H1 (cell line): ENCODE measurements at regions not wholly inside any gene's neighbourhood (a gene's known extent, or its start where the extent isn't known, plus 50 kb on each side); places are given as distances from the start of the nearest gene placed in this dataset.

Experiments used
- CTCF ChIA-PET: fragments of 300-600 bp; sonication (Branson Sonifier 250); formaldehyde crosslinking; loops from one replicate; lab custom pipeline; 2021; ENCODE audit not compliant: partially characterized antibody; lab: Charles Lee
- POLR2A ChIA-PET: fragments of 300-600 bp; sonication (Branson Sonifier 250); formaldehyde crosslinking; loops from one replicate; lab custom pipeline; 2021; ENCODE audit warnings: inconsistent platforms; ENCODE audit not compliant: partially characterized antibody; lab: Charles Lee
- DNase-seq, 2 experiments: peaks; one replicate each; pipeline versions ENCODE4 v3.0.0 to v3.0.0-alpha.2; 2010 to 2022; ENCODE audit warnings: low spot score in 2 of 2, low read depth in 1 of 2, mixed read lengths in 1 of 2
- FAIRE-seq: peaks from 2 replicates; lab custom pipeline; 2011; peaks lifted over from hg19 to GRCh38; lab: Jason Lieb, UNC
- H2AFZ ChIP-seq: 2 replicates; pipeline ENCODE4 v1.8.1; 2012; ENCODE audit warnings: low read length, inconsistent platforms
- H2AK5ac ChIP-seq: 2 replicates; pipeline ENCODE4 v1.6.1; 2013; ENCODE audit warnings: low read depth, low read length
- H2BK120ac ChIP-seq: replicated peaks from 2 replicates; pipeline ENCODE3; 2013; ENCODE audit warnings: low read depth, low read length, inconsistent platforms
- H2BK12ac ChIP-seq: 2 replicates; pipeline ENCODE4 v1.6.1; 2013; ENCODE audit warnings: low read depth, low read length
- H2BK15ac ChIP-seq: 2 replicates; pipeline ENCODE4 v1.6.1; 2013; ENCODE audit warnings: low read length
- H2BK20ac ChIP-seq: 2 replicates; pipeline ENCODE4 v1.6.1; 2013; ENCODE audit warnings: low read length
- H2BK5ac ChIP-seq: 2 replicates; pipeline ENCODE4 v1.6.1; 2013; ENCODE audit warnings: low read depth, low read length
- H3K14ac ChIP-seq: 2 replicates; pipeline ENCODE4 v1.6.1; 2013; ENCODE audit warnings: inconsistent platforms; ENCODE audit not compliant: insufficient read length
- H3K18ac ChIP-seq: 2 replicates; pipeline ENCODE4 v1.6.1; 2013; ENCODE audit warnings: low read length; ENCODE audit errors: extremely low read depth
- H3K23ac ChIP-seq: 2 replicates; pipeline ENCODE4 v1.6.1; 2013; ENCODE audit warnings: inconsistent platforms; ENCODE audit not compliant: insufficient read length
- H3K23me2 ChIP-seq: 2 replicates; pipeline ENCODE4 v1.6.1; 2013; ENCODE audit warnings: low read depth, low read length
- H3K27ac ChIP-seq: 2 replicates; pipeline ENCODE4 v1.6.1; 2011; ENCODE audit warnings: low read depth, low read length, inconsistent platforms
- H3K27me3 ChIP-seq, 4 experiments: replicated peaks in 1 of 4; 1 replicate in 1 of 4; 2 replicates in 3 of 4; pipeline versions ENCODE4 v1.6.1 to v1.8.1; 2011 to 2013; ENCODE audit warnings: low read length in 3 of 4, mild to moderate bottlenecking in 3 of 4, inconsistent platforms in 2 of 4, mixed read lengths in 2 of 4, moderate library complexity in 1 of 4; ENCODE audit not compliant: control insufficient read depth in 3 of 4, insufficient read depth in 3 of 4; ENCODE audit errors: extremely low read depth in 1 of 4
- H3K36me3 ChIP-seq, 4 experiments: 2 replicates each; pipeline versions ENCODE4 v1.6.1 to v1.8.1; 2011 to 2013; ENCODE audit warnings: mild to moderate bottlenecking in 4 of 4, low read length in 3 of 4, moderate library complexity in 2 of 4, control low read depth in 1 of 4, inconsistent platforms in 1 of 4; ENCODE audit not compliant: insufficient read depth in 4 of 4, control insufficient read depth in 2 of 4
- H3K4ac ChIP-seq: replicated peaks from 2 replicates; pipeline ENCODE3; 2013; ENCODE audit warnings: low read length, low read depth, mixed read lengths, inconsistent platforms; ENCODE audit not compliant: insufficient read length
- H3K4me1 ChIP-seq, 4 experiments: replicated peaks in 1 of 4; 1 replicate in 1 of 4; 2 replicates in 3 of 4; pipeline versions ENCODE4 v1.6.1 to v1.8.1; 2011 to 2013; ENCODE audit warnings: low read length in 3 of 4, inconsistent platforms in 2 of 4, mixed read lengths in 1 of 4; ENCODE audit not compliant: insufficient read depth in 4 of 4, control insufficient read depth in 3 of 4
- H3K4me2 ChIP-seq, 2 experiments: 2 replicates each; pipeline versions ENCODE4 v1.6.1 to v1.8.1; 2011 to 2013; ENCODE audit warnings: low read depth in 2 of 2, low read length in 2 of 2, control low read depth in 1 of 2, inconsistent platforms in 1 of 2, mild to moderate bottlenecking in 1 of 2; ENCODE audit not compliant: insufficient read depth in 1 of 2
- H3K4me3 ChIP-seq, 4 experiments: fragments of 200-600, 300-600 bp in 1 of 4; sonication (generic), shearing (Covaris generic), sonication (Bioruptor Twin) in 1 of 4; 2 replicates each; pipeline versions ENCODE4 v1.5.1 to v1.8.1; 2011 to 2016; ENCODE audit warnings: low read length in 4 of 4, low read depth in 3 of 4, control low read depth in 2 of 4, inconsistent platforms in 2 of 4, mild to moderate bottlenecking in 2 of 4, mixed read lengths in 1 of 4, moderate library complexity in 1 of 4; ENCODE audit not compliant: insufficient read depth in 2 of 4; ENCODE audit errors: extremely low read depth in 1 of 4
- H3K56ac ChIP-seq: replicated peaks from 2 replicates; pipeline ENCODE3; 2013; ENCODE audit warnings: low read depth, mild to moderate bottlenecking, mixed read lengths, low read length, inconsistent platforms; ENCODE audit not compliant: insufficient read length
- H3K79me1 ChIP-seq: 2 replicates; pipeline ENCODE4 v1.6.1; 2013; ENCODE audit warnings: low read depth, low read length, control low read depth
- H3K79me2 ChIP-seq, 2 experiments: 2 replicates each; pipeline versions ENCODE4 v1.6.1 to v1.8.1; 2012 to 2013; ENCODE audit warnings: low read length in 2 of 2, mild to moderate bottlenecking in 2 of 2, inconsistent platforms in 1 of 2; ENCODE audit not compliant: insufficient read depth in 2 of 2, control insufficient read depth in 1 of 2
- H3K9ac ChIP-seq, 4 experiments: replicated peaks in 1 of 4; 1 replicate in 1 of 4; 2 replicates in 3 of 4; pipeline versions ENCODE4 v1.6.1 to v1.8.1; 2011 to 2013; ENCODE audit warnings: low read depth in 3 of 4, low read length in 3 of 4, control low read depth in 2 of 4, mild to moderate bottlenecking in 2 of 4, moderate library complexity in 2 of 4, inconsistent platforms in 1 of 4; ENCODE audit errors: extremely low read depth in 1 of 4
- H3K9me3 ChIP-seq, 2 experiments: 2 replicates each; pipeline versions ENCODE4 v1.6.1 to v1.8.1; 2012 to 2013; ENCODE audit warnings: mild to moderate bottlenecking in 2 of 2, moderate library complexity in 2 of 2, control low read depth in 1 of 2, inconsistent platforms in 1 of 2, low read depth in 1 of 2, low read length in 1 of 2, mixed read lengths in 1 of 2; ENCODE audit not compliant: insufficient read depth in 2 of 2
- H4K20me1 ChIP-seq, 2 experiments: replicated peaks in 1 of 2; 2 replicates each; pipeline versions ENCODE3 to v1.8.1; 2011 to 2013; ENCODE audit warnings: inconsistent platforms in 2 of 2, low read length in 2 of 2, mild to moderate bottlenecking in 1 of 2; ENCODE audit not compliant: insufficient read depth in 2 of 2, control insufficient read depth in 1 of 2
- H4K5ac ChIP-seq: 2 replicates; pipeline ENCODE4 v1.6.1; 2013; ENCODE audit warnings: low read length, low read depth, mixed read lengths, inconsistent platforms; ENCODE audit not compliant: insufficient read length
- H4K8ac ChIP-seq: 2 replicates; pipeline ENCODE4 v1.8.0; 2013; ENCODE audit warnings: mild to moderate bottlenecking, moderate library complexity, low read length, inconsistent platforms; ENCODE audit not compliant: insufficient read depth; ENCODE audit errors: extremely low read depth
- H4K91ac ChIP-seq: replicated peaks from 2 replicates; pipeline ENCODE3; 2013; ENCODE audit warnings: low read length, mixed read lengths, inconsistent platforms; ENCODE audit not compliant: insufficient read length
- FOSL1 ChIP-seq: IDR thresholded peaks from 2 replicates; pipeline ENCODE4 v1.6.1; 2011; ENCODE audit warnings: mild to moderate bottlenecking, low read depth, low read length, moderate library complexity; ENCODE audit not compliant: insufficient read depth
- SP1 ChIP-seq: IDR thresholded peaks from 2 replicates; pipeline ENCODE4 v1.6.1; 2011; ENCODE audit warnings: low read depth, low read length
- WGBS, 2 experiments: shearing (Covaris generic) in 1 of 2; methylation state at CpG; one replicate each; pipeline versions ENCODE4 v1.1.6 to v1.1.7; 2013 to 2015; ENCODE audit warnings: low lambda C conversion rate in 2 of 2, mixed read lengths in 2 of 2, inconsistent platforms in 1 of 2, low coverage in 1 of 2, missing lambda C conversion rate in 1 of 2; ENCODE audit not compliant: insufficient replicate concordance in 2 of 2, insufficient coverage in 1 of 2, insufficient read length in 1 of 2; ENCODE audit errors: extremely low coverage in 1 of 2, missing lambda C conversion rate in 1 of 2; 5-methylcytosine and 5-hydroxymethylcytosine counted together

- Histone ChIP-seq H2BK120ac (no peak overlapping the region), H3K36me3 (no peaks in the 10 kb centered on the region), H3K23me2 (no peaks in the 10 kb centered on the region), H3K4me3 (no peak overlapping the region), H4K20me1 (no peaks in the 10 kb centered on the region), H4K91ac (no peak overlapping the region), H3K14ac (no peak overlapping the region), H3K27me3 (no peaks in the 10 kb centered on the region), H4K5ac (no peak overlapping the region), H2AK5ac (no peak overlapping the region), H2BK15ac (no peak overlapping the region), H2AFZ (no peak overlapping the region), H3K79me2 (no peaks in the 10 kb centered on the region), H3K79me1 (no peaks in the 10 kb centered on the region), H3K4ac (no peak overlapping the region), H2BK12ac (no peak overlapping the region), H3K9ac (no peak overlapping the region), H4K8ac (no peak overlapping the region), H2BK20ac (no peak overlapping the region), H3K56ac (no peak overlapping the region), H2BK5ac (no peak overlapping the region), H3K18ac (no peak overlapping the region), H3K9me3 (peaks cover 8 to 13% of the 10 kb centered on the region in 2 experiments), H3K4me2 (no peak overlapping the region), H3K23ac (no peak overlapping the region), H3K27ac (no peak overlapping the region), H3K4me1 (no peaks in the 10 kb centered on the region)
- DNase-seq (no peak), FAIRE-seq (no peak)
- CTCF ChIA-PET = no interaction called here
- 95% methylated on average over 14 of the region's 14 CpGs; no CpG with 5 or more reads in 1 of the 2 experiments for WGBS, 2 experiments
- TF ChIP-seq FOSL1 (no peak), SP1 (no peak)
- POLR2A ChIA-PET = no interaction called here
Measured at GRCh38 chr22:47848184-47848920, 1085.9 kb downstream of the TBC1D22A start.
